ENCODE measurements at regions not wholly inside any gene's neighbourhood (a gene's known extent, or its start where the extent isn't known, plus 50 kb on each side); places are given as distances from the start of the nearest gene placed in this dataset.

- TF ChIP-seq CTCF (IDR thresholded peaks at IDR 0.05) = no peak
- no peak for TF ChIP-seq POLR2A (IDR thresholded peaks at IDR 0.05)
Measured at GRCh38 chr2:237189799-237190198, 104.1 kb downstream of the COPS8 start.

Measured in uterus (tissue), 2 donors.